ENCODE measurements at regions not wholly inside any gene's neighbourhood (a gene's known extent, or its start where the extent isn't known, plus 50 kb on each side); places are given as distances from the start of the nearest gene placed in this dataset.

DNA sequence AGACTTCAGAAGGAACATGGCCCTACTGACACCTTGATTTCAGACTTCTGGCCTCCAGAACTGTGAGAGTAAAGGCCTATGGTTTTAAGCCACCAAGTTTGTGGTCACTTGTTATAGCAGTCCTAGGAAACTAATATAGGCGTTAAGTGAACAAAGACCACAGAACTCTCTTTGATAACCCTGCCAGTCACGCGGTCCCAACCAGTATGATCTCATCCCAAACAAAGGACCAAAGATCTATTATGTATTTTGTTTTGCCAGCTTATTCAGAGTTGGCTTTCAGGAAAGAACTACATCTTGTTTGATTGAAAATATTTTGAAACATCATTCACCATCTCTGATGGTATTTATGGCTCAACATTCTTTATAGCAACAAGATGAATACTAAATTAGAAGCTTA is 294.4 kb upstream of the SLCO3A1 start:
- DNase-seq (ENCODE audit: low read depth), result no peak
- no peak overlapping the region for H3K4me3 ChIP-seq (ENCODE audit: low read depth, low read length)
- TF ChIP-seq CTCF (IDR thresholded peaks at IDR 0.05; ENCODE audit: low read depth, low read length, missing control alignments), result no peak

DNA sequence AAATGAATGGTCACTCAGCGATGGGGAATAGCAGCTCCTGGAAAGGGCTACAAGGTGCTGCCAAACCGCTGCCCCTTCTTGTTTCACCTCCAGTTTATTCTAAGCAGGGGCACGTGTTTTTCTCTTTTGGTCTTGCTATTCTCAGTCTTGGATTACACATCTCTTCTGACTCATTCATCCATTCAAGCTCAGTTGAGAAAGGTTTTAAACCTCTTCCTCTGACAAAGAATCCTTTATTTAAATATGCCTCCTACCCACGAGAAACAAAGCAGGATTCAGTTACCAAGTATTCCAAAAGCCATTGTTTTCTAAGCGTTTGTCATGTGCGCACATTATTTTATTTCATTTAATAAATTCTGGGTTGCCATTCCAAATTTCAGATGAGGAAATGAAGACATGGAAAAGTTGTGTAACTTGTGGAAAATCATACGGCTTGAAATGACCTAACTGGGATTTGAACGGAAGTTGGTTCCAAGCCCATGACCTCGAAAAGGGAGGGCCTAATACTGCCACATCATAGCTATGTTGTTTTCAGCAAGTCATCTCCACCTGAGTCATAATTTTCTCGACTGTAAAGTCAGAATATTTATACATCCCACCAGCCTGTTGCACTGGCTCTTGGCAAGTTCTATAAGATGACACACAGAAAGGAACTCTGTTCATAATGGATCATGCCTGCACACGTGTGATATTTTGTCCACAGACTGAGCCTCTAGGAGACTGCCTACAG is 292.0 kb upstream of the SLCO3A1 start:
- H3K4me3 ChIP-seq (ENCODE audit: low read depth, low read length), result no peak overlapping the region
- no peak for TF ChIP-seq CTCF (IDR thresholded peaks at IDR 0.05; ENCODE audit: low read depth, low read length, missing control alignments)
- no peak for DNase-seq (ENCODE audit: low read depth)

- no peak for DNase-seq (ENCODE audit: low read depth)
- TF ChIP-seq CTCF (IDR thresholded peaks at IDR 0.05; ENCODE audit: low read depth, low read length, missing control alignments), result no peak
- no peak overlapping the region for H3K4me3 ChIP-seq (ENCODE audit: low read depth, low read length)
These were observed 290.8 kb upstream of the SLCO3A1 start for GRCh38 chr15:91562698-91563097.

DNA sequence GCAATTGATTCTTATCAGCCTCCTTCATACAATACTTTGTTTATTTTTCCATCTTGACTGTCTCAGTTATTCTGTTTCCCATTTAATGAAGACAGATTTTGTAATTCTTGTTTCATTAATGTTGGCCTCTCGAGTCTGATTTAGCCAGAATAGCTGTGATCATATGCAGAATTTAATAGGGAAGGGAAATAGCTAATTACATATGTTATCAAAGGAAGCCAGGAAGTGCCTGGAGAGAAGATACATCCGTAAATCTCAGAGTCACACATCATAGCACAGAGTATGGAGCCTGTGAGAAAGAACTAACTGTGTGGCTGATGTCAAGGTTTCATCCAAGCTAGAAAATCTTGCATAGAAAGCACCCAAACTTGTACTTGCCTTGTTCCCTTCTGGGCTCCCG is 288.9 kb upstream of the SLCO3A1 start:
- no peak for TF ChIP-seq CTCF (IDR thresholded peaks at IDR 0.05; ENCODE audit: low read depth, low read length, missing control alignments)
- no peak overlapping the region for H3K4me3 ChIP-seq (ENCODE audit: low read depth, low read length)
- no peak for DNase-seq (ENCODE audit: low read depth)

GRCh38 chr15:91566141-91566540 is 287.4 kb upstream of the SLCO3A1 start:
- no peak overlapping the region for H3K4me3 ChIP-seq (ENCODE audit: low read depth, low read length)
- no peak for TF ChIP-seq CTCF (IDR thresholded peaks at IDR 0.05; ENCODE audit: low read depth, low read length, missing control alignments)
- no peak for DNase-seq (ENCODE audit: low read depth)

DNA sequence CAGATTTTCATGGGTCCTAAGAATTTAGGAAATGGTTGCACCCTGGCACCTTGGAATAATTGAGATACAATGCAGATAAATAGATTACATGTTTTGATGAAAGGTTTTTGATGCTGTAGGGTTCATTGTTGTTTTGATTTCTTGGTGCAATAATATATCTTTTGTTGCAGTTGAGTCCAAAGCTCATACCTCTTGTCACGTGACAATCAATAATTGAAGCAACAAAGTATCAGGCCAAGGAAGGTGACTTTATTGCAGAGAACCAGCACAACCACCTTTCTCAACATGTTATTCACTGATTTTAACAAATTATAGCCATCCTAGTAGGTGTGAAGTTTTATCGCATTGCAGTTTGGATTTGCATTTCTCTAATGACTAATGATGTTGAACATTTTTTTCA is 285.5 kb upstream of the SLCO3A1 start:
- no peak for TF ChIP-seq CTCF (IDR thresholded peaks at IDR 0.05; ENCODE audit: low read depth, low read length, missing control alignments)
- no peak for DNase-seq (ENCODE audit: low read depth)
- H3K4me3 ChIP-seq (ENCODE audit: low read depth, low read length), result no peak overlapping the region

GRCh38 chr15:91572110-91572509 is 281.4 kb upstream of the SLCO3A1 start:
- no peak for TF ChIP-seq CTCF (IDR thresholded peaks at IDR 0.05; ENCODE audit: low read depth, low read length, missing control alignments)
- DNase-seq (ENCODE audit: low read depth), result no peak
- H3K4me3 ChIP-seq (ENCODE audit: low read depth, low read length), result no peak overlapping the region

Data from GM12864 (cell line).